ENCODE measurements at regions not wholly inside any gene's neighbourhood (a gene's known extent, or its start where the extent isn't known, plus 50 kb on each side); places are given as distances from the start of the nearest gene placed in this dataset.
"Not testable (repeated sequence)": the region's sequence is repeated elsewhere in the genome, so short reads cannot be mapped to it uniquely, and the experiment has no call there.

DNA sequence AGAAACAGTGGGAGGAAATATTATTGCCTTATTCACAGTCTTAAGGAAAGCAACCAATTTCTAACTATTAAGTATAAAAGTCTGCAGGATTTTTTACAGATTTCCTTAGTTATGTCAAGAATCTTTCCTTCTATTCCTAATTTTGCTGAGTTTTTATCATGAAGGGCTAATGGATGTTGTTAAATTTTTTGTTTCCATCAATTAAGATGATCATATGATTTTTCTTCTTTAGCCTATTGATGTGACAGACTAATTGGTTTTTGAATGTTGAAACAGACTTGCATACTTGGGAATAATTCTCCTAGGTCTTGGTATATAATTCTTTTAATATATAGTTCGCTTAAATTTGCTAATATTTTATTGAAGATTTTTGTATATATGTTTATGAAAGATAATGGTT, 569.1 kb upstream of the KCND2 start:
- DNase-seq, result no peak
- Histone ChIP-seq H3K27me3 (no peaks in the 10 kb centered on the region), H3K36me3 (no peaks in the 10 kb centered on the region), H3K4me1 (no peaks in the 10 kb centered on the region), H3K4me3 (no peak overlapping the region), H3K9me3 (replicated peaks) (no peaks in the 10 kb centered on the region), H3K27ac (no peak overlapping the region)

DNA sequence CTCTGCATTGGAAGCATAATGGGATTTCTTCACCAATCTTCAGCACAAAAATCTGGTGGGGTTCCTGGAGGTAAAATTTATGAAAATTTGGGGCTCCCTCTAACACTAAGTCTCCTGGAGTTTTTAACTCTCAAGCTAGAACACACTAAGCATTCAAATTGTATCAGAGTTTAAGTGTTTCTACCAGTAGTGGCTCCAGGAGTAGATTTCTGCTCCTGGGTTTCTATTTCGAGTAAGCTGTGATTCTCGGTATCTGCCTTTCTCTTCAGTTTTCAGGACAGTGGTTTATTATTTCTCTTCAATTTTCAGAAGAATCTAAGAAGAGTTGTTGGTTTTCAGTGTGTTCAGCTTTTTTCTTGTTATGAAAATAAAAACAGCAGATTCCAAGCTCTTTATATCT, 566.4 kb upstream of the KCND2 start:
- no peak overlapping the region for H3K4me3 ChIP-seq
- no peaks in the 10 kb centered on the region for H3K36me3 ChIP-seq
- no peaks in the 10 kb centered on the region for H3K27me3 ChIP-seq
- H3K4me1 ChIP-seq, result no peaks in the 10 kb centered on the region
- H3K9me3 ChIP-seq (replicated peaks), result no peaks in the 10 kb centered on the region
- H3K27ac ChIP-seq, result no peak overlapping the region
- DNase-seq, result no peak

DNA sequence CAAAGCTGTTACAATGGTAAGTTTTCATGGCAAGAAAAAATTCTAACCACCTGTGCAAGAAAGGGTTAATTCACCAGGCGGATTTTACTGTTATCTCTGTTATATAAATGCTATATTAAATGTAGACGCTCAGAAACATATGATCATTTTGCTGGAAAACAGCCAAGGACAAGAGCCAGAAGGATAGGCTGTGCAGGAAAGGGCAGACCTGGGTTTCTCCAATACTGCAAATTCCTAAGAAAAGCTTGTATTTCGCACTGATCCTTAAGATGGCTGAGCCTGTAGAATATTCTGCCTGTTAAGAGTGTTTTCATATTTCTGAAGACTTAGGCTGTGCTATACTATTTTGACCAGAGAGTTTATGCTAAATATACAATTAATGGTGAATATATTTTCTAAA, 564.1 kb upstream of the KCND2 start:
- no peaks in the 10 kb centered on the region for H3K9me3 ChIP-seq (replicated peaks)
- H3K4me3 ChIP-seq, result no peak overlapping the region
- DNase-seq, result no peak
- H3K27ac ChIP-seq, result no peak overlapping the region
- H3K27me3 ChIP-seq, result no peaks in the 10 kb centered on the region
- H3K36me3 ChIP-seq, result no peaks in the 10 kb centered on the region
- H3K4me1 ChIP-seq, result no peaks in the 10 kb centered on the region

DNA sequence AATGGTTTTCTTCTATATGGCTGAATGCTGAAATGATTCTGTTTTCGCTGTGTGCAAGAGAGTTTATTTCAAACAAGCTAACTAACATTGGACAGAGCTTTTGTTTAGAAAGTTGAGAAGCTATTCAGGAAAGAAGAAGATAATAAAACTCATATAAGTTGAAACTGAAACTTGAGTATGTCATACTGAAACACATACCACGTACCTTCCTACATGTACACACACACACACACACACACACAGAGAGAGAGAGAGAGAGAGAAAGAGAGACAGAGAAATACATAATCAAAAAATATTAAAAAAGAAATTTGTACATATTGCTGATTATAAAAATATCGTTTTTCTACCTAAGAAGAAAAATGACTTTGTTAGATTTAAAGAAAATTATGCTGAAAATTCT, 561.9 kb upstream of the KCND2 start:
- no peak for DNase-seq
- Histone ChIP-seq H3K27ac (no peak overlapping the region), H3K36me3 (no peaks in the 10 kb centered on the region), H3K9me3 (replicated peaks) (no peaks in the 10 kb centered on the region), H3K4me3 (no peak overlapping the region), H3K27me3 (no peaks in the 10 kb centered on the region), H3K4me1 (no peaks in the 10 kb centered on the region)

DNA sequence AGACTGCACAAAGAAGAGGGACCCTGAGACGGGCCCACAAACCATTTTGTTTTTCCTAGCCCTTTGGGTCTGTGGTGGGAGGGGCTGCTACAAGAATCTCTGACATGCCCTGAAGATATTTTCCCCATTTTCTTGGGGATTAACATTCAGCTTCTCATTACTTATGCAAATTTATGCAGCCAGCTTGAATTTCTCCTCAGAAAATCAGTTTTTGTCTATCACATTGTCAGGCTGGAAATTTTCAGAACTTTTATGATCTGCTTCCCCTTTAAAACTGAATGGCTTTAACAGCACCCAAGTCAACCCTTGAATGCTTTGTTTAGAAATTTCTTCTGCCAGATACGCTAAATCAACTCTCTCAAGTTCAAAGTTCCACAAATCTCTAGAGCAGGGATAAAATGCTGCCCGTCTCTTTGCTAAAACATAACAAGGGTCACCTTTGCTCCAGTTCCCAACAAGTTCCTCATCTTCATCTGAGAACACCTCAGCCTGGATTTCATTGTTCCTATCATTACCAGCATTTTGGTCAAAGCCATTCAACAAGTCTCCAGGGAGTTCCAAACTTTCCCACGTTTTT, 560.0 kb upstream of the KCND2 start:
- Histone ChIP-seq H3K4me1 (no peaks in the 10 kb centered on the region), H3K9me3 (replicated peaks) (no peaks in the 10 kb centered on the region), H3K27me3 (0 out of 2 replicates have a peak, but pooled peaks cover 2% of the 10 kb centered on the region), H3K27ac (no peak overlapping the region), H3K36me3 (no peaks in the 10 kb centered on the region), H3K4me3 (no peak overlapping the region)
- DNase-seq, result no peak

DNA sequence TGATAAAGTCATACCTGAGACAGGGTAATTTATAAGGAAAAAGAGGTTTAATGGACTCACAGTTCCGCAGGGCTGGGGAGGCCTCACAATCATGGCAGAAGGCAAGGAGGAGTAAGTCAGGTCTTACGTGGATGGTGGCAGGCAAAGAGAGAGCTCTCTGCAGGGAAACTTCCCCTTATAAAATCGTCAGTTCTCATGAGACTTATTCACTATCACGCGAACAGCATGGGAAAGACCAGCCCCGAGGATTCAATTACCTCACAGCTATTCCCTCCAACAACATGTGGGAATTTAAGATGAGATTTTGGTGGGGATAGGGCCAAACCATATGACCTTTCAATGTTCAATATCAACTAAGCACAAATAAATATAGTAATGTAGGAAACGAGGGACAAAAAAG, 559.4 kb upstream of the KCND2 start:
- no peaks in the 10 kb centered on the region for H3K4me1 ChIP-seq
- H3K36me3 ChIP-seq, result no peaks in the 10 kb centered on the region
- H3K27ac ChIP-seq, result no peak overlapping the region
- no peak for DNase-seq
- no peak overlapping the region for H3K4me3 ChIP-seq
- H3K27me3 ChIP-seq, result 0 out of 2 replicates have a peak, but pooled peaks cover 3% of the 10 kb centered on the region
- no peaks in the 10 kb centered on the region for H3K9me3 ChIP-seq (replicated peaks)

DNA sequence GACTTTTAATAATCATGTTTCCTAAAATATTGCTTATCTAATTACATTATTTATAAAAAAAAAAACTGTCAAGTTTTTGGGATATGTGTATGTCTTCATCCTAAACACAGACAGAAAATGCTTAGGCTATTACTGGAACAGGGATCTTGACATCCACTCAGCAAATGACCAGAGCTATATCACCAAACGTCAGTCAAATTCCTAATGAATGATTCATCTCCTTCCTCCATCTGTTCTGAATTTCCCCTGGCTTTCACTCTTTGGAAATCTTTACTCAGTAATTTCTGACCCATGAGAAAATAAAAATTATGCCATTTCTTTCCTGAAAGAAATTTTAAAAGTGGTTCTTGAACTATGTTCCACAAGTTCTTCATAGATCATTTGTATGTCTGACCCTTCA, 552.4 kb upstream of the KCND2 start:
- H3K4me3 ChIP-seq, result no peak overlapping the region
- H3K27ac ChIP-seq, result 0 out of 2 replicates have a peak overlapping the region, but pooled peaks have one; percentile 15
- H3K36me3 ChIP-seq, result no peaks in the 10 kb centered on the region
- no peaks in the 10 kb centered on the region for H3K4me1 ChIP-seq
- H3K27me3 ChIP-seq, result 0 out of 2 replicates have a peak, but pooled peaks cover 3% of the 10 kb centered on the region
- no peaks in the 10 kb centered on the region for H3K9me3 ChIP-seq (replicated peaks)
- peak in 1 of 2 experiments; percentile 14 for DNase-seq

DNA sequence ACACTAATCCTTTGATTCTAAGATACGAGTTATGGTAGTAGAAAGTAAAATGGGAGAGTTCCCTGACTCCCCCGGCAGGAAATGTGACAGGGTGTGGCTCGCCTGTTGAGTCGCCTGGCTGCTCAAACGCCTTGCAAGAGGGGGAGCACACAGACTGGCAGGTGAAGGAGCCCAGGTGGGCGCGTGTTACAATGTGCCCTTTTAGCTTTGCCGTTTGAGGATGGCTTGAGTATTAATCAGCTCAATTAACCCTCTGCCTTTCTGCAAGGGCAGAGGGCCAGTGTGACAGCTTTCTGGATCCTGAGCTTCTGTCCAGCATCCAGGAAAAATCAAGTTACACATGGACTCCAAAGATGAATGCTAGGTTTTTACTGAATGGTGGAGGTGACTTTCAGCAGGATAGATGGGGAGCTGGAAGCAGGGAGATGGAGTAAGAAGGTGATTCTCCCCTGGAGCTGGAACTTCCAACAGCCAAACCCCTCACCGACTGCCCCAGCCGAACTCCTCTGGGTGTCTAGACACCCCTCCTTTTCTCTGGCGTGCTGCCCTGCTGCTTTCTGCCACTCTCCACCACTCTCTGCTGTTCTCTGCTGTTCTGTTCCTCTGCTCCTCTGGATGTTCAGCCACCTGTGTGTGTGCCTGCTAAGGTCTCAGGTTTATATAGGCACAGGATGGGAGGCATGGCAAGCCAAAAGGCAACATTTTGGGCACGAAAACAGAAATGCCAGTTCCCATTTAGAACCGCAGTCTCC, 548.8 kb upstream of the KCND2 start:
- Histone ChIP-seq H3K4me1 (no peaks in the 10 kb centered on the region), H3K4me3 (no peak overlapping the region), H3K9me3 (replicated peaks) (no peaks in the 10 kb centered on the region), H3K27me3 (no peaks in the 10 kb centered on the region), H3K27ac (no peak overlapping the region), H3K36me3 (no peaks in the 10 kb centered on the region)
- DNase-seq, result no peak

DNA sequence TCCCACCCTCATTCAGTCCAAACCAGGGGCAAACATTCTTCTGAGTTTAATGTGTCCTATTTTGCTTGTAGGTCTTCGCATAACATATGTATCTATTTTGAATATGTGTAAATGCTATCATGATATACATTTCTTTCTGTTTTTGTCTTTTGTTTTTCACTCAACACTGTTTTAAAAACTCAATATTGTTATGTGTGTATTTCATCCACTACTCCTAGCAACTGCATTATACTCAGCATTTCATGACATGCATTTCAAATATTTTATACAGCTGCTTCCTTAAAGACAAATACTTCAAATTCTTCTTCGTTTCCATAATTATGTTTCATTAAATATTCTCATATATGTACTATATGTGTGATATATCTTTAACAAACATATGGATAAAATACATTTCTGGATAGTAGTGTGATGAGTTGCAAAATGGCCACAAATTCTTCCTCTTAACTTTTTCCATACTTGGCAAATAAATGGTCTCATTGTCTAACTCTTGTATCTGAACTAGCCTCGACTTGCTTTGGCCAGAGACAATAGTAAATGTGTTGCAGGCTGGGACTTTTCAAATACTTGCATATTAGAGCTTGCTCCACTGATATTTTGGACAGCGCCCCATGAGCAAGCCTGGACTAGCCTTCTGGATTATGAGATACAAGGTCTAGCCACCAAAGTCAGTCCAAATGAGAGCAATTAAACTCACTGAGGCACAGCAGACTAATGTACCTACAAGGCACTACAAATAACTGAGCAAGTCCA, 539.7 kb upstream of the KCND2 start:
- Histone ChIP-seq H3K9me3 (replicated peaks) (no peaks in the 10 kb centered on the region), H3K4me3 (no peak overlapping the region), H3K27ac (no peak overlapping the region), H3K4me1 (no peaks in the 10 kb centered on the region), H3K27me3 (no peaks in the 10 kb centered on the region), H3K36me3 (no peaks in the 10 kb centered on the region)
- DNase-seq, result peak in 1 of 2 experiments; percentile 9

DNA sequence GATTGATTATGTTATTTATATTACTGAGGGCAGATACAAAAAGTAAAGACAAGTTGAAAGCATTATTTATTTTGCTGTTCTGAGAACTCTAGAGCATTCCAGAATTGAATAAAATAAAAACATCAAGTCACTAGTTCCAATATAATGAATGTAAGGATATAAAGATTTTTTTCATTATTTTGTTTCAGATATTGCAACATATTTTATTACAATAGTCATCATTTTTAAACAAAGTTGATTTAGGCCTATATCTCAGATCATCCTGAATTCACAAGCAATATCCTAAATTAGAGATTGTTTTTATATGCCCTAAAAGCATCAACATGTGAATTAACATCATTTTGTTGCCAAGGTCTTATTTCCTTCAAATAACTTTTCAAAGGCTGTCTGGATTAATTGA, 535.6 kb upstream of the KCND2 start:
- Histone ChIP-seq H3K27me3 (no peaks in the 10 kb centered on the region), H3K4me3 (no peak overlapping the region), H3K36me3 (no peaks in the 10 kb centered on the region), H3K9me3 (replicated peaks) (no peaks in the 10 kb centered on the region), H3K27ac (no peak overlapping the region), H3K4me1 (no peaks in the 10 kb centered on the region)
- DNase-seq, result no peak

DNA sequence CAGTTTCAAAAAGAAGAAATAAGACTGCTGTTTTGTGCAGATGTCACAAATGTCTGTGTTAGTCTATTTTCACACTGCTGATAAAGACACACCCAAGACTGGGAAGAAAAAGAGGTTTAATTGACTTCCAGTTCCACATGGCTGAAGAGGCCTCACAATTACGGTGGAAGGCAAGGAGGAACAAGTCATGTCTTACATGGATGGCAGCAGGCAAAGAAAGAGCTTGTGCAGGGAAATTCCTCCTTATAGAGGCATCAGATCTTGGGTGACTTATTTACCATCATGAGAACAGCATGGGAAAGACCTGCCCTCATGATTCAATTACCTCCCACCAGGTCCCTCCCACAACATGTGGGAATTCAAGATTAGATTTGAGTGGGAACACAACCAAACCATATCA, 527.7 kb upstream of the KCND2 start:
- not testable (repeated sequence) for H3K27me3 ChIP-seq; H3K4me1 ChIP-seq; DNase-seq; H3K4me3 ChIP-seq; H3K36me3 ChIP-seq; H3K9me3 ChIP-seq (replicated peaks); H3K27ac ChIP-seq

DNA sequence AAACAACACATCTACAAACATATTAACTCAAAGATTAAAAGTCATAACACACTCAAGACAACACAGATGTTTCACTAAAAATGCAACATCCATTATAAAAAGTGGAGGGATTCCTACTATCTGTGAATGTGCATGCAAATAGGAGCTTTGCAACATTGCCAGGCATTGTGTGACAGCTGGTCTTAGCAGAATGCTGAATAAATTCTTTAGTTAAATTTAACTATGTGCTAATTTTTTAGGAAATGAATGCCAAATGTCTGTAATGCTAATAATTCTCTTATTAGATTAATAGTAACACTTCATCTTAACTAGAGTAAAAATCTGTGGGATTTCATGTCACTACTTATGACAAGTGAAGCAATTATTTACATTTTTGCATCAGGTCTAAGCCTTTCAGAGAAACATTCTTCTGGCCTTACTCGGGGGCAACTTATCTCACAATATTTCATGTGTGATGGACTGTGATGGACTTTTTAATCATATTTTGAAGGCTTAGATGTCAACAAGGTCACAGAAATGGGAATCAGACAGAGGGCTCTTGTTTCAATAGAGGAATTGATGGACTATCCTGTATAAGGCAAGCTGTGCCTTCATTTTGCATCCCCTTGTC, 524.6 kb upstream of the KCND2 start:
- no peak overlapping the region for H3K27ac ChIP-seq
- DNase-seq, result no peak

DNA sequence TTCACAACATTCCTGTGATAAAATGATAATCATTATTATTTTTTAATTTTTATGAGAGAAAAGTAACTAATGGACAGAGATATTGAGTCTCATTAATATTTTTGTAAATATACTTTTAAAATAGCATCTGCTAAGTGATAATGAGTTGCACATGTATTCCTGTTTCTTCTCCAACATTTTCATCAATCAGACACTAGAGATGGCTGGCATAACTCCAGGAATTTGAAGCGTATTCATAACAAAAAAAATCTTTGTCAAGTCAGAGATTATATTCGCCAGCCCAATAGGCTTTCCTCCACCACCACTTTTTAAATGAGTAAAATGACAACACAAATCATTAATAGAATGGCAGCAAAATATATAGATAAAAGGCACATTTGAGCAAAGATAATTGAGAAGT, 524.0 kb upstream of the KCND2 start:
- DNase-seq, result no peak
- Histone ChIP-seq H3K9me3 (replicated peaks) (no peaks in the 10 kb centered on the region), H3K27ac (no peak overlapping the region), H3K36me3 (no peaks in the 10 kb centered on the region), H3K27me3 (no peaks in the 10 kb centered on the region), H3K4me3 (no peak overlapping the region), H3K4me1 (no peaks in the 10 kb centered on the region)

More for the DNA sequence above, 524.6 kb upstream of the KCND2 start:
- H3K36me3 ChIP-seq, result no peaks in the 10 kb centered on the region
- no peaks in the 10 kb centered on the region for H3K27me3 ChIP-seq
- H3K4me3 ChIP-seq, result no peak overlapping the region
- H3K9me3 ChIP-seq (replicated peaks), result no peaks in the 10 kb centered on the region
- no peaks in the 10 kb centered on the region for H3K4me1 ChIP-seq

DNA sequence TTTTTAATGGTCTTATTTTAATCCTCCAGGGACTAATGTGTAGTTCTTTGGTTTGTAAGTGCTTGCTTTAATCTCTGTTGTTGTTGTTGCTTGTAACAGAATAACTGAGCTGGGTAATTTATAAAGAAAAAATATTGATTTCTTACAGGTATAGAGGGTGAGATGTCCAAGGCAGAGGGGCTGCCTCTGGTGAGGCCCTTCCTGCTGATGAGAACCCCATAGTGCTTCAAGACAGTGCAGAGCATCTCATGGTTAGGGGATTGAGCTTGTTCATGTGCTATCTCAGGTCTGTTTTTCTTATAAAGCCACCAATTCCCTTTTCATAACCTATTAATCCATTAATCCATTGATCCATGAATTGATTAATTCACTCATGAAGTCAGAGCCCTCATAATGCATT, 516.3 kb upstream of the KCND2 start:
- Histone ChIP-seq H3K36me3 (no peaks in the 10 kb centered on the region), H3K4me3 (no peak overlapping the region), H3K27me3 (0 out of 2 replicates have a peak, but pooled peaks cover 3% of the 10 kb centered on the region), H3K27ac (no peak overlapping the region), H3K9me3 (replicated peaks) (no peaks in the 10 kb centered on the region), H3K4me1 (no peaks in the 10 kb centered on the region)
- no peak for DNase-seq

DNA sequence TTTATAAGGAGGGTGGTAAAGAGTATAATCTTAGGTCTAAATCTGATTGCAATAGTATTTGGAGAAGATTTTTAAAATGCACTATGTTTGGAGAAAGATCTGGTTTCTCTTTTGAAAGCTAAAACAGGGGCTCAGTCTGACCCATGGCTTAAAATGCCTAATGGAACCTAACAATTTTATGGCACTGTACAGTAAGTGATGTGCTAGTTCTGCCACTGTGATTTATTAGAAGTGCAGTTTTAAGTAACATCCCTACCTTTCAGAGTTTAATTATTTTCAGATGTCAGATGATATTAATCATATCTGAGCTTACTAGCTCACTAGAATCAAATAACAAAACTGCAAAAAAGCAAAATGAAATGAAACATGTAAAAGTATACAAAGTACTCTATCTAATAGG, 514.7 kb upstream of the KCND2 start:
- H3K36me3 ChIP-seq, result no peaks in the 10 kb centered on the region
- H3K27me3 ChIP-seq, result 0 out of 2 replicates have a peak, but pooled peaks cover 3% of the 10 kb centered on the region
- H3K4me1 ChIP-seq, result no peaks in the 10 kb centered on the region
- H3K27ac ChIP-seq, result no peak overlapping the region
- no peak for DNase-seq
- H3K4me3 ChIP-seq, result no peak overlapping the region
- no peaks in the 10 kb centered on the region for H3K9me3 ChIP-seq (replicated peaks)
